ENCODE measurements at regions not wholly inside any gene's neighbourhood (a gene's known extent, or its start where the extent isn't known, plus 50 kb on each side); places are given as distances from the start of the nearest gene placed in this dataset.

DNA sequence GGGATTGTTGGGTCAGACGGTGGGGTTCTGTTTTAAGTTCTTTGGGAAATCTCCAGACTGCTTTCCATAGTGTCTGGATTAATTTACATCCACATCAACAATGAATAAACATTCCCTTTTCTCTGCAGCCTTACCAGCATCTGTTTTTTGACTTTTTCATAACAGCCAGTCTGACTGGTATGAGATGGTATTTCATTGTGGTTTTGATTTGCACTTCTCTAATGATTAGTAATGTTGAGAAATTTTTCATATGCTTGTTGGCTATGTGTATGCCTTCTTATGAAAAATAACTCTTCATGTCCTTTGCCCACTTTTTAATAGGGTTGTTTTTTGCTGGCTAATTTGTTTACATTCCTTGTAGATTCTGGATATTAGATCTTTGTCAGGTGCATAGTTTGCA, 140.8 kb upstream of the CNTN1 start:
- no peak overlapping the region for H3K4me3 ChIP-seq (ENCODE audit: low read length)
- no peak for DNase-seq (ENCODE audit: low read depth)
- TF ChIP-seq, protein P1, sequence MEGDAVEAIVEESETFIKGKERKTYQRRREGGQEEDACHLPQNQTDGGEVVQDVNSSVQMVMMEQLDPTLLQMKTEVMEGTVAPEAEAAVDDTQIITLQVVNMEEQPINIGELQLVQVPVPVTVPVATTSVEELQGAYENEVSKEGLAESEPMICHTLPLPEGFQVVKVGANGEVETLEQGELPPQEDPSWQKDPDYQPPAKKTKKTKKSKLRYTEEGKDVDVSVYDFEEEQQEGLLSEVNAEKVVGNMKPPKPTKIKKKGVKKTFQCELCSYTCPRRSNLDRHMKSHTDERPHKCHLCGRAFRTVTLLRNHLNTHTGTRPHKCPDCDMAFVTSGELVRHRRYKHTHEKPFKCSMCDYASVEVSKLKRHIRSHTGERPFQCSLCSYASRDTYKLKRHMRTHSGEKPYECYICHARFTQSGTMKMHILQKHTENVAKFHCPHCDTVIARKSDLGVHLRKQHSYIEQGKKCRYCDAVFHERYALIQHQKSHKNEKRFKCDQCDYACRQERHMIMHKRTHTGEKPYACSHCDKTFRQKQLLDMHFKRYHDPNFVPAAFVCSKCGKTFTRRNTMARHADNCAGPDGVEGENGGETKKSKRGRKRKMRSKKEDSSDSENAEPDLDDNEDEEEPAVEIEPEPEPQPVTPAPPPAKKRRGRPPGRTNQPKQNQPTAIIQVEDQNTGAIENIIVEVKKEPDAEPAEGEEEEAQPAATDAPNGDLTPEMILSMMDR (conservative IDR thresholded peaks at IDR 0.05; ENCODE audit: low read depth, low read length): no peak

DNA sequence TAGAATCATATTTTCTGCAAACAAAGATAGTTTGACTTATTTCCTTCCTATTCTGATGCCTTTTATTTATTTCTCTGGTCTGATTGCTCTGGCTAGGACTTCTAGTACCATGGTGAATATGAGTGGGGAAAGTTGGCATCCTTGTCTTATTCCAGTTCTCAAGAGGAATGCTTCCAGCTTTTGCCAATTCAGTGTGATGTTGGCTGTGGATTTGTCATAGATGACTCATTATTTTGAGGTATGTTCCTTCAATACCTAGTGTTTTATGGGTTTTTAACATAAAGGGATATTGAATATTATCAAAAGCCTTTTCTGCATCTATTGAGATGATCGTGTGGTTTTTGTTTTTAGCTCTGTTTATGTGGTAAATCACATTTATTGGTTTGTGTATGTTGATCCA, 139.4 kb upstream of the CNTN1 start:
- H3K4me3 ChIP-seq (ENCODE audit: low read length): no peak overlapping the region
- DNase-seq (ENCODE audit: low read depth): no peak
- TF ChIP-seq, protein P1 (conservative IDR thresholded peaks at IDR 0.05; ENCODE audit: low read depth, low read length): no peak

DNA sequence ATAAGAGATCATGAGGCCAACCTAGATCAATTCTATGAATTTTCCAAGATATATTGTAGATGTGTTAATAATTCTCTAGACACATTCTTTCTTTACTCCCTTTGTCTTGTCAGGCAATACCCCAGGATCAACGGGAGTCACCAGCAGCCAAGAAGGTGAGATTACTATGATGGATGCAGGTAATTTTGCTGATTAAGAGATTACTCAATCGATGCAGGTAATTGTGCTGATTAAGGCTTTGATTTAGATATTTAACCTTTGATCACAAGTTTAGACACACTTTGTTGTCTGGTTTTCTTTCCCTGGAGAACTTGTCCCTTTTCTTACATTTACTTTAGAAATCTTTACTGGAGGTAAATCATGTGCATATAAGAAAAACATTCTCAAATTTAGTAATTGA, 134.3 kb upstream of the CNTN1 start:
- H3K4me3 ChIP-seq (ENCODE audit: low read length): no peak overlapping the region
- DNase-seq (ENCODE audit: low read depth): no peak
- TF ChIP-seq, protein P1 (conservative IDR thresholded peaks at IDR 0.05; ENCODE audit: low read depth, low read length): no peak

DNA sequence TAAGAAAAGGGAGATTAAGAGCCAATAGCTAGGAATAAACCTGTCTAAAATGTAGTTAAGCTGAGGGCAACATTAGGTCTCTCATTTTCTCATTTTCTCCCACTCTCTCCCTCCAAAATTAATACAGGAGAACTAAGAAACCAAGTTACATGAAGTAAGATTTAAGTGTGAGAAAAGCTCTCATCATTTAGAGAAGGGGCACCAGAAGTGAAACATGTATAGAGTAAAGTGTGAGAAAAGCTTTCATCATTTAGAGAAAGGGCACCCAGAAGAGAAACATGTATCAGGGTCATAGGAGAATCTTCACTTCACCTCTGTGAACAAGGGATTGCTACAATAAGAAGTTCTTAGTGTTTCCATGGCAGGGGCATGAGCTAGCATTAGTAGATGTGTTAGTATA, 132.4 kb upstream of the CNTN1 start:
- no peak for DNase-seq (ENCODE audit: low read depth)
- TF ChIP-seq, protein P1 (conservative IDR thresholded peaks at IDR 0.05; ENCODE audit: low read depth, low read length): no peak
- H3K4me3 ChIP-seq (ENCODE audit: low read length): no peak overlapping the region

DNA sequence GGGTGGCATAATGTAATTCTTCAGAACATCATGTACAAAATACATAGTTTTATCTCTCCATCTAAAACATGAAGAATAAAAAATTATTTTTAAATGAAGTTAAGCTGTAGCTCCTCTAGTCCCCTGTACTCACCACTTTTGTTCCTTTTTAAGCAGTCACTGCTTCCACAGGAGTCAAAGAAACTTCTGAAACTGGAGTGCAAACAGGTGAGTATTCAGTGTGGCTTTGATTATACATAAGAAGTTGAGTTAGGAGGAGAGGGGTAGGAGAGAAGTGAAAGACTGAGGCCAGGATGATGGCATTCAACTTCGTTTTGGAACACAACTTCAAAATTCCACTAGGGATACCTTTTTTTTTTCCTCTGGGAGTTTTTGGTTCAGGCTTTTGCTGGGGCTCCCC, 131.4 kb upstream of the CNTN1 start:
- no peak overlapping the region for H3K4me3 ChIP-seq (ENCODE audit: low read length)
- no peak for DNase-seq (ENCODE audit: low read depth)
- TF ChIP-seq, protein P1 (conservative IDR thresholded peaks at IDR 0.05; ENCODE audit: low read depth, low read length): no peak

DNA sequence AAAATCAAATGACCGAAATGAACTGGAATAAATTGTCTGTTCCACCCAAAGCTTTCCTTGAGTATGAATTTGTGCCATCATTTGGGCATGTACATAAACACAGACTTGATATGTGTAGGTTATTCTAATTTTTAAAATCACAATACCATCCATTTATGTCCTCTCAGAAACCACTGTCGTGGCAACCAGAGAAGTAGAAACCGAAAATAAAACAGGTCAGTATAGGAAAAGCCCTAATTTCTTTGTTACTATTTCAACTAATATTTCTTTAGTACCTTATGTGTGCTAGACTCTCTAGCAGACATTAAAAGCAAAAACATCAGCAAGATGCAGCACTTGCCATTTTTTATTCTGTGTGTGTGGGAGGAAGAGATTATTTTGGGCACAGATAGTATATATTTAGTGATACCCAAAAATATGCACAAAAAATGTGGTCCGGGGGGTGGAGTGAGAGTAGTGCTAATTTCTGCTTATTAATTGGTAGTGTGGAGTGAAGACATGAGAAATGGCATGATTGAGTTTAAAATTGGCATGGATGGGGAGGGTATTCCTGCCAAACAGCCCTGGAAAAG, 130.8 kb upstream of the CNTN1 start:
- no peak overlapping the region for H3K4me3 ChIP-seq (ENCODE audit: low read length)

DNA sequence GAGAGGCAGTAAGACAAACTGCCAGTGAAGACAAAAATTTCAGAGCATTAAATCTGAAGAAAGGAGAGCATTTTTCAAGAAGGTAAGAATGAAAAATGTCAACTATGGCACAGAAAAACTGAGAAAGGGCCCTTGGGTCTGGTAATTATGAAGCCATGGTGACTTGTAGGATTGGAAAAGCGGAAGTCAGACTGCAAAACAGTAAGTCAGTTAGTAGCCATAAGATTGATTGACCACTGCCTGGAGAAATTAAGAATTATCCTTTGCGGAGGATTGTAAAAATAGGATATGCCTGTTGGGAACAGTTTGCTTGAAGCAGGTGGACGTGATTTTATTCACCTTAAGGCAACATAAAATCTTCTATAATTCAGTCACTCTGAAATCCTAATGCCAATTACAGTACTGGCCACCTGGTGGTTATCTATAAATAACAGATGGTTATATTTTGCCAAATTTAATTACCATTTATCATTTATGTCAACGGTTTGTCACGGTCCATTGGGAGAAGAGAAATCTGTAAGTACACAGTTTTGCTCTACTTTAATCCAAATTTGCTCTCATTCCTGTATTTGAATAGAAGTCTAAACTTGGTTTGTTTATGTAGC, 127.1 kb upstream of the CNTN1 start:
- DNase-seq (ENCODE audit: low read depth): no peak
- TF ChIP-seq, protein P1 (conservative IDR thresholded peaks at IDR 0.05; ENCODE audit: low read depth, low read length): no peak
- H3K4me3 ChIP-seq (ENCODE audit: low read length): no peak overlapping the region

More for the DNA sequence above, 130.8 kb upstream of the CNTN1 start:
- no peak for DNase-seq (ENCODE audit: low read depth)
- TF ChIP-seq, protein P1 (conservative IDR thresholded peaks at IDR 0.05; ENCODE audit: low read depth, low read length): no peak
